ENCODE measurements at regions not wholly inside any gene's neighbourhood (a gene's known extent, or its start where the extent isn't known, plus 50 kb on each side); places are given as distances from the start of the nearest gene placed in this dataset.

DNA sequence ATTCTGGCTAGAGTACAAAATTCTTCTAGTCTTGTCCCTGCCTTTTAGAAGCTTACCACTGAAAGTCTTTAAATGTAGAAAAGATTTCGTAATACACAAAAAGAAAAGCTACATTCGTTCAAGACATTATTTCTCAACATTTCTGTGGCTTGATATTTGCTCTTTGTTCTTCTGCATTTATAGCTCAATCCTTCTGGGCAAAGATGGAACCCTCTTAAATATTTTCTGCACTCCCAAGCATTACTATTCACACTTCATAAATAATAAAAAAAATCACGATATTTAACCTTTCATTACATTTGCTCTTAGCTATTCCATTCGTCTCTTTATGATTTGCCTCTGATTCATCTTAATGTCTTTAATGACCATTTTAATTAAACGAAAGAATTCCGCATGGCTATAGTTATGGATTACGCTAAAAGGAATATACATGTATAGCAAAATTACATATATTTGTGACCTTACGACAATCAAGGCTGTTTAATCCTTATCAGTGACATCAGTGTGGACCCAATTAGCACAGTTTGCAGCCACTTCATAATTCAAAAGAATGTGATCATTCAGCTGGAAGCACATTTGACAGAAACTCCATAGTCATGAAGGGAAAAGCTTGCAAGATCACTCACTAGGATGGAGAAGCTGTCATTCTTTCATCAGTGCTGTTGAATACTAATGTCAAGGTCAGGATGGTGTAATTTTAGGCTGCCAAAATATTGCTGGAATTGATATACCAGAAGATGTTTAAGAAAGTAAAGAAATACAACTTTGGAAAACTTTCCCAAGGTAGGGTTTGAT is 1075.0 kb upstream of the TENM3 start:
- TF ChIP-seq, protein P1, sequence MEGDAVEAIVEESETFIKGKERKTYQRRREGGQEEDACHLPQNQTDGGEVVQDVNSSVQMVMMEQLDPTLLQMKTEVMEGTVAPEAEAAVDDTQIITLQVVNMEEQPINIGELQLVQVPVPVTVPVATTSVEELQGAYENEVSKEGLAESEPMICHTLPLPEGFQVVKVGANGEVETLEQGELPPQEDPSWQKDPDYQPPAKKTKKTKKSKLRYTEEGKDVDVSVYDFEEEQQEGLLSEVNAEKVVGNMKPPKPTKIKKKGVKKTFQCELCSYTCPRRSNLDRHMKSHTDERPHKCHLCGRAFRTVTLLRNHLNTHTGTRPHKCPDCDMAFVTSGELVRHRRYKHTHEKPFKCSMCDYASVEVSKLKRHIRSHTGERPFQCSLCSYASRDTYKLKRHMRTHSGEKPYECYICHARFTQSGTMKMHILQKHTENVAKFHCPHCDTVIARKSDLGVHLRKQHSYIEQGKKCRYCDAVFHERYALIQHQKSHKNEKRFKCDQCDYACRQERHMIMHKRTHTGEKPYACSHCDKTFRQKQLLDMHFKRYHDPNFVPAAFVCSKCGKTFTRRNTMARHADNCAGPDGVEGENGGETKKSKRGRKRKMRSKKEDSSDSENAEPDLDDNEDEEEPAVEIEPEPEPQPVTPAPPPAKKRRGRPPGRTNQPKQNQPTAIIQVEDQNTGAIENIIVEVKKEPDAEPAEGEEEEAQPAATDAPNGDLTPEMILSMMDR (IDR thresholded peaks at IDR 0.05), result no peak
- TF ChIP-seq POLR2A (IDR thresholded peaks at IDR 0.05), result no peak
